Neural progenitor cell (in vitro differentiated cells): ENCODE measurements at regions not wholly inside any gene's neighbourhood (a gene's known extent, or its start where the extent isn't known, plus 50 kb on each side); places are given as distances from the start of the nearest gene placed in this dataset.

ENCODE experiments used
- DNase-seq: peaks from one replicate; pipeline ENCODE4 v3.0.0-alpha.2; 2016; ENCODE audit warnings: low spot score
- H2AFZ ChIP-seq: fragments of 200-600 bp; sonication (generic); replicated peaks from 2 replicates; pipeline ENCODE4 v1.6.1; 2016; ENCODE audit warnings: antibody characterized with exemption
- H3F3A ChIP-seq: fragments of 200-600 bp; sonication (generic); 2 replicates; pipeline ENCODE4 v1.6.1; 2016; ENCODE audit warnings: antibody characterized with exemption, low read depth
- H3K27ac ChIP-seq: fragments of 200-600 bp; sonication (generic); 2 replicates; pipeline ENCODE4 v1.5.1; 2016; ENCODE audit warnings: mild to moderate bottlenecking
- H3K27me3 ChIP-seq: fragments of 200-600 bp; sonication (generic); 2 replicates; pipeline ENCODE4 v1.6.1; 2016; ENCODE audit warnings: mild to moderate bottlenecking, moderate library complexity
- H3K36me3 ChIP-seq: fragments of 200-600 bp; sonication (generic); 2 replicates; pipeline ENCODE4 v1.5.1; 2016
- H3K4me1 ChIP-seq: fragments of 200-600 bp; sonication (generic); 2 replicates; pipeline ENCODE4 v1.6.1; 2016; ENCODE audit warnings: mixed run types
- H3K4me2 ChIP-seq: fragments of 200-600 bp; sonication (generic); 2 replicates; pipeline ENCODE4 v1.6.1; 2016
- H3K4me3 ChIP-seq: fragments of 200-600 bp; sonication (generic); 2 replicates; pipeline ENCODE4 v1.5.1; 2016
- H3K79me2 ChIP-seq: fragments of 200-600 bp; sonication (generic); 2 replicates; pipeline ENCODE4 v1.6.1; 2016; ENCODE audit warnings: low read depth
- H3K9ac ChIP-seq: fragments of 200-600 bp; sonication (generic); 2 replicates; pipeline ENCODE4 v1.6.1; 2016
- H3K9me3 ChIP-seq: fragments of 200-600 bp; sonication (generic); 2 replicates; pipeline ENCODE4 v1.5.1; 2016; ENCODE audit warnings: low read depth
- H4K20me1 ChIP-seq: fragments of 200-600 bp; sonication (generic); 2 replicates; pipeline ENCODE4 v1.6.1; 2016; ENCODE audit warnings: low read depth
- H3K27ac Mint-ChIP-seq: 3 replicates; pipeline ENCODE4 v1.8.0; 2021; ENCODE audit warnings: mixed read lengths
- H3K27me3 Mint-ChIP-seq: 2 replicates; pipeline ENCODE4 v1.8.0; 2022; ENCODE audit warnings: low read depth, mild to moderate bottlenecking, inconsistent platforms, moderate library complexity, mixed read lengths; ENCODE audit not compliant: insufficient read depth
- H3K36me3 Mint-ChIP-seq: 3 replicates; pipeline ENCODE4 v1.8.0; 2021; ENCODE audit warnings: mixed read lengths
- H3K4me1 Mint-ChIP-seq: 3 replicates; pipeline ENCODE4 v1.8.0; 2021; ENCODE audit warnings: mixed read lengths
- H3K4me3 Mint-ChIP-seq: 3 replicates; pipeline ENCODE4 v1.8.0; 2021; ENCODE audit warnings: mild to moderate bottlenecking, moderate library complexity, mixed read lengths
- H3K9me3 Mint-ChIP-seq: 3 replicates; pipeline ENCODE4 v1.8.0; 2020; ENCODE audit warnings: mixed read lengths
- CTCF ChIP-seq: fragments of 200-600 bp; sonication (generic); IDR thresholded peaks from 2 replicates; pipeline ENCODE4 v1.5.1; 2017; ENCODE audit warnings: antibody characterized with exemption, mild to moderate bottlenecking
- EZH2 ChIP-seq: fragments of 200-600 bp; sonication (generic); IDR thresholded peaks from 2 replicates; pipeline ENCODE4 v1.6.1; 2017; ENCODE audit warnings: antibody characterized with exemption, mild to moderate bottlenecking, moderate library complexity
- EZH2phosphoT487 ChIP-seq: fragments of 200-600 bp; sonication (generic); IDR thresholded peaks from 2 replicates; pipeline ENCODE4 v1.6.1; 2017; ENCODE audit warnings: antibody characterized with exemption

- no peak overlapping the region for H3K27ac ChIP-seq
- no peaks in the 10 kb centered on the region for H3K36me3 Mint-ChIP-seq
- H3K4me3 Mint-ChIP-seq = no peak overlapping the region
Measured at GRCh38 chr7:114864278-114864677, 57.6 kb upstream of the MDFIC start.

DNA sequence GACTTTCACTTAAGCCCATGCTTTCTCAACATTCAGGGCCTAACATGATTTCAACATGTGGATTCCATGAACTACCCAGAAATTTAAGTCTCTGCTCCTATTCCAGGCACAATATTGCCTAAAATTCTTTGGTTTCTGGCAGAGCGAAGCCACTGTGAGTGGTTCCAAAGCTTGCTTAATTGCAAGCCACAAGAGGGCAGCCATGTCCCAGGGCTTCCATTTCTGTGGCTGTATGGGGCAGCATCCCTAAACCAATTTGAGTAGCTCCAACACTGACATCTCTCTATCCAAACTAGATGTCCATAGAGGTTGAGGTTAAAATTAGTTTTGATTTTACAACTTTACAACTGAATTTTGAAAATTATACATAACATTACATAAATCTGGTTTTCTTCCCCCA, 56.3 kb upstream of the MDFIC start:
- H2AFZ ChIP-seq = no peak overlapping the region
- H3K36me3 ChIP-seq = no peaks in the 10 kb centered on the region
- no peaks in the 10 kb centered on the region for H4K20me1 ChIP-seq
- H3K4me3 ChIP-seq = no peak overlapping the region
- Mint-ChIP-seq H3K27ac (no peak overlapping the region), H3K36me3 (no peaks in the 10 kb centered on the region), H3K27me3 (no peaks in the 10 kb centered on the region), H3K4me3 (no peak overlapping the region), H3K4me1 (no peaks in the 10 kb centered on the region), H3K9me3 (no peaks in the 10 kb centered on the region)
- no peaks in the 10 kb centered on the region for H3K4me1 ChIP-seq
- no peak for TF ChIP-seq EZH2phosphoT487
- TF ChIP-seq EZH2 = no peak
- peak; percentile 78 for TF ChIP-seq CTCF
- H3K27me3 ChIP-seq = no peaks in the 10 kb centered on the region
- H3K9ac ChIP-seq = no peak overlapping the region
- DNase-seq = peak; percentile 64
- H3K9me3 ChIP-seq = no peaks in the 10 kb centered on the region
- no peaks in the 10 kb centered on the region for H3F3A ChIP-seq
- H3K27ac ChIP-seq = no peak overlapping the region
- no peaks in the 10 kb centered on the region for H3K79me2 ChIP-seq
- H3K4me2 ChIP-seq = no peak overlapping the region

More at GRCh38 chr7:114864278-114864677, 57.6 kb upstream of the MDFIC start:
- Histone ChIP-seq H3K4me1 (no peaks in the 10 kb centered on the region), H3F3A (no peaks in the 10 kb centered on the region), H2AFZ (no peak overlapping the region), H3K36me3 (no peaks in the 10 kb centered on the region), H3K4me2 (no peak overlapping the region), H3K4me3 (no peak overlapping the region), H4K20me1 (no peaks in the 10 kb centered on the region), H3K27me3 (no peaks in the 10 kb centered on the region), H3K79me2 (no peaks in the 10 kb centered on the region), H3K9ac (no peak overlapping the region), H3K9me3 (no peaks in the 10 kb centered on the region)
- DNase-seq = no peak
- Mint-ChIP-seq H3K9me3 (no peaks in the 10 kb centered on the region), H3K27me3 (no peaks in the 10 kb centered on the region), H3K4me1 (no peaks in the 10 kb centered on the region), H3K27ac (no peak overlapping the region)
- no peak for TF ChIP-seq CTCF
- no peak for TF ChIP-seq EZH2
- no peak for TF ChIP-seq EZH2phosphoT487
